Fibroblast of skin of right biceps (primary cell): ENCODE measurements at regions not wholly inside any gene's neighbourhood (a gene's known extent, or its start where the extent isn't known, plus 50 kb on each side); places are given as distances from the start of the nearest gene placed in this dataset.
"Not testable (repeated sequence)": the region's sequence is repeated elsewhere in the genome, so short reads cannot be mapped to it uniquely, and the experiment has no call there.

Source experiments
- DNase-seq: peaks from one replicate; pipeline ENCODE4 v3.0.0-alpha.2; 2013

DNA sequence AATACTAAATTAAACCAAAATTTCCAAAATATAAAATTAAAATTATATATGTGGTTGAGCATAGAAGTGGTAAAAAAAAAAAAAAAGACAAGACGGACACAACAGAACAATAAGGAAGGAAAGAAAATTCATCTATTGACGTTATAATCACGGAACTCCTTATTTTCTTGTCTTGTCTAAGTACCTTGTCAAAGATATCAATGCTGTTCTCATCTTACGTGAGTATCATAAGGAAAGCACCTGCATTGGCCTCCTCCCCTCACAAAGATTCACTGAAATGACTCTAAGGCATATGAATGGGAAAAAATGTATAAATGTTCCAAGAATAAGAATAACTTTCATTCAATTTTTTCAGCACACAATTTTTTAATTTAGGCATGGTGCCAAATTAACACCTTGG, 135.4 kb downstream of the PPP1R3A start:
- no peak for DNase-seq

DNA sequence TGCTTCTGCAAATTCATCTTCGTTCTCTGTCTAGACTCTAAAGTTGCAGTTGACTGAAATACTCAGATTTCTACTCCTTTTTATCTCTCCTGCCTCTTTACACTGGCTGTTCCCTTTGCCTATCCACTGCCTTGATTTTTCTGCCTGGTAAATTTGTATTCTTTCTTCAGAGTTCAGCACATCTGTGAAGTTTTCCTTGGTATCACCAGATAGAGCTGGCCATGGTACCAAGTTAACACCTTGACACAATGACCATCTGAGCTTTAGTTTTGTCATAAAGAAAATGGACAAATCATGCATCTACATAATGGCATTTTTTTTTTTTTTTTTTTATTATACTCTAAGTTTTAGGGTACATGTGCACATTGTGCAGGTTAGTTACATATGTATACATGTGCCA, 143.0 kb downstream of the PPP1R3A start:
- DNase-seq: no peak

DNA sequence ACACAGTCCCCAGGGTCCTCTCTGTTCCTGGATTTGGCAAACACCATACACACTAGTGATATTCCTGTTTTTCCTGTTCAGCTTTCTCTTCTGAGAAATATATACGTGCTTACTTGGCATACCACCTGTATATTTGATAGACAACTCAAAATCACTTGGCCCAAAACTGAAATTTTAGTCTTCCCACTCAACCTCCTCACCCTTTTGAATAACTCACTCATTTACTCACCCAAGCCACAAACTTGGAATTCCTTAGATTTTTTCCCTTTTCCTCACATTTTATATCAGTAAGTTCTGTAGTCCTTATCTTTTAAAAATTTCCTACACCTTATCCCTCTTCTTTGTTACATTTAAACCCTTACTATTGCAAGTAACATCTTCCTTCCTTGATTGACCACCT, 143.4 kb downstream of the PPP1R3A start:
- DNase-seq: peak; percentile 36

GRCh38 chr7:113774182-113774807, 144.5 kb downstream of the PPP1R3A start:
- peak; percentile 61 for DNase-seq

- DNase-seq: no peak
Measured at GRCh38 chr7:113770146-113770738, 148.6 kb downstream of the PPP1R3A start.

DNA sequence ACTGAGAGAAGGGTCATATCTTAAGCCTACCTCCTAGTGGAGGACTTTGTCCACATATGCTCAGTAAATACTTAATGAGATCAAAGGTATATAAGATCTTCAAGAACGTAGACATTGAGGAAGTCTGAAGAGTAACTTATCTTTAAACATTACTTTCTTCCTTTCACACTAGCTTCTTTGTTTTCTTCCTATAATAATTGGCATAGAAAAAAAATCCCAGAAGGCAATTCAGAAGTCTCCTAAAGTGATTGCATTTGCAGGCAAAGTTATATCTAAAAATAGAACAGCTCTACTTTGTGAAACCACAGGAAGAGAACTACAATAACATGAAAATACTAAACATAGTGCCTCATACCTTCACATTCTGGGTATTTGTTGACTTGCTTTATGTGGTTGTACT, 150.4 kb downstream of the PPP1R3A start:
- DNase-seq: peak; percentile 6

GRCh38 chr7:113764401-113765035, 154.3 kb downstream of the PPP1R3A start:
- DNase-seq: no peak

- DNase-seq: no peak
Measured at GRCh38 chr7:113763226-113763625, 155.6 kb downstream of the PPP1R3A start.

GRCh38 chr7:113756250-113756649, 162.6 kb downstream of the PPP1R3A start:
- no peak for DNase-seq

DNA sequence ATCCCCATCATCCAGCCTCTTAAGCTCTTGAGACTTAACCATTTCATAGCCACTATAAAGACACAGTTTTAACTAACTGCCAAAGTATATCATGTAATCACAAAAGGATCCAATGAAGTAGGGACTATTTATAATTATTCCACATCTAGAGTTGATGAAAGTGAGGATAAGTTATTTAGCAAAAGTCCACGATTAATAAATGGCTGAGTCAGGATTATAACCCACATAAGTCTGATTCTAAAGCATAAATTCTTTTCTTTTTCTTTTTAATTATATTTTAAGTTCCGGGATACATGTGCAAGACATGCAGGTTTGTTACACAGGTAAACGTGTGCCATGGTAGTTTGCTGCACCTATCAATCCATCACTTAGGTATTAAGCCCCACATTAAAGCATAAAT, 166.1 kb downstream of the PPP1R3A start:
- DNase-seq: no peak

GRCh38 chr7:113752289-113752688, 166.5 kb downstream of the PPP1R3A start:
- no peak for DNase-seq

GRCh38 chr7:113751547-113751946, 167.3 kb downstream of the PPP1R3A start:
- DNase-seq: no peak

- DNase-seq: not testable (repeated sequence)
Measured at GRCh38 chr7:113748385-113748784, 170.4 kb downstream of the PPP1R3A start.

GRCh38 chr7:113742946-113743431, 175.8 kb downstream of the PPP1R3A start:
- not testable (repeated sequence) for DNase-seq

DNA sequence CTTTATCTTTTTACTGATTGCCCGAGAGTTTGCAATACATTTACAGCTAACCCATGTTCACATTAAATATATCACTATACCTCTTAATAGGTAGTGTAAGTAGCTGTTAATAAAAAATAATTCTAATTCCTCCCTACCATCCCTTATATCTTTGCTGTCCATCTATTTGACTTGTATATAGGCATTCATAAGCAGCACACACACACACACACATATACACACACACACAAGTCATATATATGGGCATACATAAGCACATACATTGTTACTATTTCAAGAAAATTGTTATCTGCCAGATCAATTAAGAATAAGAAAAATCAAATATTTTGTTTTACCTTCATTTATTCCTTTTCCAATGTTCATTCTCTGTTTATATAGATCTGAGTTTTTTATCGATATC, 176.4 kb downstream of the PPP1R3A start:
- no peak for DNase-seq

- DNase-seq: no peak
Measured at GRCh38 chr7:113731571-113731970, 187.2 kb downstream of the PPP1R3A start.

DNA sequence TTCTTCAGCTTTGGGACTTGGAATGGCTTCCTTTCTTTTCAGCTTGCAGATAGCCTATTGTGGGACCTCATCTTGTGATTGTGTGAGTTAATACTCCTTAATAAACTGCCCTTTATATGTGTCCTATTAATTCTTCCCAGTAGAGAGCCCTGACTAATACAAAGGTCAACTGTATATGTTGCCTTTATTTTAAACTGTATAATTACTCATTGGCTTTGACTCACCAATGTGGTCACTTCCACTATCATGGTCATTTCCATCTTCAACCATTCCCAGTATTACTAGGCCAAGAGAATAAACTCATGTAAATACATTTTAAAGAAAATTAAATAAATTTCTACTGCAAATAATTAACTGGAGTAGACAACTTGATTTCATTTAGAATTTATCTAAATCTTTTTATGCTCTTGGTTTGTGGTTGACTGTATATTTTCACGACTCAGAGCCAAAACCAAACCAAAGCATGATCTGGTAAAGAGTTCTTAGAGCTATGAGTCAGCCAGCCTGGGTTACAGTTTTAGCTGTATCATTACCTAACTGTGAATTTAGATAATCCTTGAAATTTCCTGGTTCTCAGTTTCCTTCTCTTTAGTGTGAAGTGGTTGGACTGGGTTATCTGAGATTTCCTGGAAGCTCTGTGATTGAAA, 188.4 kb downstream of the PPP1R3A start:
- DNase-seq: peak; percentile 76

DNA sequence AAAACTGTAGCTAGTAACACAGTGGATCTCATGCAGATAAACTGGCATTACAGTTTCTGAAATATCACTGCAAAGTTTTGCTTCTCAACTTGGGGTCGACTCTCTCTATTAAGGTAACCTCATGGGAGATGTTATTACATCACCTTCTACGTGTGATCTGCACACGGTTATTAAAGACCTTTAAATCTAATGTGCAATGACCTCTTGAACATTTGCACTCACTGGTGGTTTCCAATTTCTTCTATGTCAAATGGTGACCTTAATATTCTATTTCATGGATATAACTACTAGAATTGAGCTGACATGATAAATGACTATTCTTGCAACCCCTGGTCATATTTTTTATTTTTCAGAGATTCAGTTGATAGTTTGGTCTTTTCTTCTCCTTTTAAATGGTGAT, 191.3 kb downstream of the PPP1R3A start:
- DNase-seq: no peak

DNA sequence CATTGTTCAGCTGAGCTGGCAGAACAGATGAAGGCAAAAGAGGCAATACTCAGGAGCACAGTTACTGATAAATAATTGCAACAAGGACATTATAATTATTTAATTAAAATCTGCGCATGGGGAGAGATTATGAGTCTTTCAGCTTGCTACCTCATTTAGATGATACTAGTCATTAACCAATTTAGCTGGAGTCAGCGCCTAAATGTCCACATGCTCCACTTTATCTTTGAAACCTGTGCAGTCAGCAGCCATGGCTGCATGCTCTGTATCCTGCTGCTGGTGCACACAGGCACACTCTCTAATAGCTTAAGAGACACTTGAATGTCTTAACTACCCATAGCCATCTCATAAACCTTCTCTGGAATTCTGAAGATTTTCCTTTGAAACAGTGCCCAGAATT, 196.8 kb downstream of the PPP1R3A start:
- no peak for DNase-seq

DNA sequence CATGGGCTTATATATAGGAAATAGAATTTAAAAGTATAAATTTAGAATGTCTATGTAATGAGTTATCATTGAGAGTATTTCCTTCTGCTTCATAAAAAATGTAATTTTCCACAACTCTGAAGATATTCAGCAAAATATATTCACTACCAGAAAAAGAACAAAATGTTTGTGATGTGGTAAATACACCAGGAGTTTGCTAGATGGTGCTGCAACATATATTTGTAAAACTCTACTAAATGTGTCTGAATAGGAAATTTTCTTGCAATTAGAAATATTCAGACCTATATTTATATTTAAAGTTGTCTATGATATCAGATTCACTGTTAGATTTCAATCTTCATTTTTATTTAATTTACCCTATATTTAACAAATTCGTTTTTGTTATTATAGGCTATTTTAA, 201.1 kb downstream of the PPP1R3A start:
- no peak for DNase-seq

DNA sequence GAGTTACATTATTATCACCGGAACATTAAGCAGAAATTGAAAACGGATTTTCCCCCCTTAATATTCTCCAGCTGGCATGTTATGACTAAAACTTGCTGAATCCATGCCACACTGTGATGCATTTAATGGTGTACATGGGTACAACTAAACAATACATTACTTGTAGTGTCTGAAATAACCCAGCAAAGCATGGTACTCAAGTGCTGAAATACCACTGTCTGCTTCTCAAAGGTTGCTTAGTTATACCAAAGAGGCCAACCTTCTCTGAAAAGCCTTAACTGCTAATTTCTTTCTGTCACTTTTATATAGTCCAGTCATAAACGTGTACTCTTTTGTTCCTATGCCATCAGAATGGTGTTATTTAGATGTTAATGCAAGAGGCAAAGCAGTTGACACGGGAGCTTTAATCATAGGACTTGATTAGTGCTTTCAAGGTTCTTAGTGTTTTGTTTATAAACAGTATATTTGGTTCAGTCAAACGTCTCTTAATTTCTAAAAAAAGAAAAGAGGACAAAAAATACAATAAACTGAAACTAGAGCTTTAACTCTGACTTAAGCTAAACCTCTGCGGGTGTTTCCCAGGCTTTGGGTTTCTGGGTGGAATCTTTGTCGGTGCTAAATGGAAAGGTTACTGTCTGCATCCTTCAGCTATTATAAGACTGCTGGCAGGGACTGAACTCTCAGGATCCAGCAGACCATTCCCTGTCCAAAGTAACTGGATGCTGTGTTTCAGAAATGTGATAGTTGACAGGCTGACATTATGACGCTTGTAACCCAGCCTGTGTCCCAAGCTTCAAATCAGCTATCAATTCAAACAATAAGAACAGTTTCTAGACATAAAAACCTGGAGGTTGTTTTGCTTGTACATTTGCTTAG, 202.6 kb downstream of the PPP1R3A start:
- DNase-seq: no peak

GRCh38 chr7:113715262-113715661, 203.5 kb downstream of the PPP1R3A start:
- no peak for DNase-seq
